GM23338 (cell line): ENCODE measurements at regions not wholly inside any gene's neighbourhood (a gene's known extent, or its start where the extent isn't known, plus 50 kb on each side); places are given as distances from the start of the nearest gene placed in this dataset.

Experiments used
- EZH2 ChIP-seq: fragments of 200-600 bp; sonication (generic); IDR thresholded peaks from one replicate; pipeline ENCODE4 v1.8.0; 2017; ENCODE audit warnings: antibody characterized with exemption, mild to moderate bottlenecking, low read depth; ENCODE audit not compliant: unreplicated experiment
- POLR2AphosphoS5 ChIP-seq: IDR thresholded peaks from 2 replicates; pipeline ENCODE4 v1.6.1; 2016; ENCODE audit warnings: antibody characterized with exemption, low read depth
- ZNF114 ChIP-seq: fragments of 250-450 bp; sonication (Bioruptor Pico); IDR thresholded peaks from 2 replicates; pipeline ENCODE4 v1.5.0; 2020; ENCODE audit warnings: mild to moderate bottlenecking, moderate library complexity
- TF ChIP-seq, protein P1 (sequence below), 2 experiments: fragments of 200-600 bp in 1 of 2; sonication (generic) in 1 of 2; conservative IDR thresholded peaks; 2 replicates each; pipeline versions ENCODE4 v1.5.1 to v1.6.1; 2016 to 2017; ENCODE audit warnings: antibody characterized with exemption in 2 of 2, low read depth in 2 of 2, mild to moderate bottlenecking in 2 of 2, moderate library complexity in 1 of 2
- TF ChIP-seq, protein P2 (sequence below): IDR thresholded peaks from one replicate; pipeline ENCODE4 v1.6.1; 2018; ENCODE audit warnings: antibody characterized with exemption; ENCODE audit not compliant: unreplicated experiment

DNA sequence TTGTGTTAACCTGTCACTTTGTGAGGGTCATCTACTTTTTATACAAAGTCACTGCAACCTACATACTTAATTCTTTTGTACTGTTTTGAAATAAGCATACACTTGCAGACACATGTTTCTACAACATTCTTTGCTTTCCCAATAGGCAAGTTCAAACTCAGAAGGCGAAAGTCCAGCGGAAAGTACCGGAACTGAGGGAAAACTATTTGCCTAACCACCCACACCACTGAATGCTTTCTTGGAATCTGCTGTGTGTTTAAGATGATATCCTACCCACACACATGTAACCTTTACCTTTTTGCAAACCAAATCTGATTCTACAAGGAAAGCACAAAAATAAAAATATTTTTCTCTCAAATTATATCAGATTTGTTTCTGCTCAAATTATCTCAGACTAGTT, 139.4 kb upstream of the AGR3 start:
- TF ChIP-seq, protein P1, sequence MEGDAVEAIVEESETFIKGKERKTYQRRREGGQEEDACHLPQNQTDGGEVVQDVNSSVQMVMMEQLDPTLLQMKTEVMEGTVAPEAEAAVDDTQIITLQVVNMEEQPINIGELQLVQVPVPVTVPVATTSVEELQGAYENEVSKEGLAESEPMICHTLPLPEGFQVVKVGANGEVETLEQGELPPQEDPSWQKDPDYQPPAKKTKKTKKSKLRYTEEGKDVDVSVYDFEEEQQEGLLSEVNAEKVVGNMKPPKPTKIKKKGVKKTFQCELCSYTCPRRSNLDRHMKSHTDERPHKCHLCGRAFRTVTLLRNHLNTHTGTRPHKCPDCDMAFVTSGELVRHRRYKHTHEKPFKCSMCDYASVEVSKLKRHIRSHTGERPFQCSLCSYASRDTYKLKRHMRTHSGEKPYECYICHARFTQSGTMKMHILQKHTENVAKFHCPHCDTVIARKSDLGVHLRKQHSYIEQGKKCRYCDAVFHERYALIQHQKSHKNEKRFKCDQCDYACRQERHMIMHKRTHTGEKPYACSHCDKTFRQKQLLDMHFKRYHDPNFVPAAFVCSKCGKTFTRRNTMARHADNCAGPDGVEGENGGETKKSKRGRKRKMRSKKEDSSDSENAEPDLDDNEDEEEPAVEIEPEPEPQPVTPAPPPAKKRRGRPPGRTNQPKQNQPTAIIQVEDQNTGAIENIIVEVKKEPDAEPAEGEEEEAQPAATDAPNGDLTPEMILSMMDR (conservative IDR thresholded peaks at IDR 0.05; ENCODE audit: low read depth in 2 of 2): no peak
- no peak for TF ChIP-seq EZH2
- no peak for TF ChIP-seq ZNF114 (CRISPR knock-in tag)
- no peak for TF ChIP-seq POLR2AphosphoS5
- TF ChIP-seq, protein P2, sequence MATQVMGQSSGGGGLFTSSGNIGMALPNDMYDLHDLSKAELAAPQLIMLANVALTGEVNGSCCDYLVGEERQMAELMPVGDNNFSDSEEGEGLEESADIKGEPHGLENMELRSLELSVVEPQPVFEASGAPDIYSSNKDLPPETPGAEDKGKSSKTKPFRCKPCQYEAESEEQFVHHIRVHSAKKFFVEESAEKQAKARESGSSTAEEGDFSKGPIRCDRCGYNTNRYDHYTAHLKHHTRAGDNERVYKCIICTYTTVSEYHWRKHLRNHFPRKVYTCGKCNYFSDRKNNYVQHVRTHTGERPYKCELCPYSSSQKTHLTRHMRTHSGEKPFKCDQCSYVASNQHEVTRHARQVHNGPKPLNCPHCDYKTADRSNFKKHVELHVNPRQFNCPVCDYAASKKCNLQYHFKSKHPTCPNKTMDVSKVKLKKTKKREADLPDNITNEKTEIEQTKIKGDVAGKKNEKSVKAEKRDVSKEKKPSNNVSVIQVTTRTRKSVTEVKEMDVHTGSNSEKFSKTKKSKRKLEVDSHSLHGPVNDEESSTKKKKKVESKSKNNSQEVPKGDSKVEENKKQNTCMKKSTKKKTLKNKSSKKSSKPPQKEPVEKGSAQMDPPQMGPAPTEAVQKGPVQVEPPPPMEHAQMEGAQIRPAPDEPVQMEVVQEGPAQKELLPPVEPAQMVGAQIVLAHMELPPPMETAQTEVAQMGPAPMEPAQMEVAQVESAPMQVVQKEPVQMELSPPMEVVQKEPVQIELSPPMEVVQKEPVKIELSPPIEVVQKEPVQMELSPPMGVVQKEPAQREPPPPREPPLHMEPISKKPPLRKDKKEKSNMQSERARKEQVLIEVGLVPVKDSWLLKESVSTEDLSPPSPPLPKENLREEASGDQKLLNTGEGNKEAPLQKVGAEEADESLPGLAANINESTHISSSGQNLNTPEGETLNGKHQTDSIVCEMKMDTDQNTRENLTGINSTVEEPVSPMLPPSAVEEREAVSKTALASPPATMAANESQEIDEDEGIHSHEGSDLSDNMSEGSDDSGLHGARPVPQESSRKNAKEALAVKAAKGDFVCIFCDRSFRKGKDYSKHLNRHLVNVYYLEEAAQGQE: no peak
